ENCODE measurements at regions not wholly inside any gene's neighbourhood (a gene's known extent, or its start where the extent isn't known, plus 50 kb on each side); places are given as distances from the start of the nearest gene placed in this dataset.

GRCh38 chr13:83516781-83517180 is 365.5 kb downstream of the SLITRK1 start:
- Histone ChIP-seq H3K79me2 (ENCODE audit: insufficient read depth, low read length) (no peaks in the 10 kb centered on the region), H3K27ac (ENCODE audit: low read depth in 1 of 2, low read length in 2 of 2) (no peak overlapping the region), H2AFZ (ENCODE audit: insufficient read depth, low read depth, low read length, poor library complexity, severe bottlenecking) (no peak overlapping the region), H3K36me3 (replicated peaks in 1 of 2; ENCODE audit: control insufficient read depth in 1 of 2, insufficient read depth in 2 of 2, low read length in 2 of 2) (no peaks in the 10 kb centered on the region), H3K9ac (ENCODE audit: insufficient read depth, low read length, poor library complexity, severe bottlenecking) (no peak overlapping the region), H3K4me2 (replicated peaks; ENCODE audit: extremely low read depth, low read length, poor library complexity, severe bottlenecking) (no peak overlapping the region), H4K20me1 (ENCODE audit: insufficient read depth, low read length) (no peaks in the 10 kb centered on the region), H3K4me1 (ENCODE audit: control insufficient read depth in 1 of 2, insufficient read depth in 2 of 2, low read length in 2 of 2) (no peaks in the 10 kb centered on the region), H3K27me3 (ENCODE audit: control insufficient read depth in 2 of 2, insufficient read depth in 2 of 2, low read length in 2 of 2) (no peaks in the 10 kb centered on the region), H3K4me3 (replicated peaks in 1 of 3; ENCODE audit: low read depth in 2 of 3, low read length in 3 of 3) (no peak overlapping the region), H3K9me3 (replicated peaks in 1 of 2; ENCODE audit: control insufficient read depth in 1 of 2, insufficient read depth in 1 of 2, low read length in 2 of 2) (peaks cover 0 to 17% of the 10 kb centered on the region in 2 donors)
- Mint-ChIP-seq H3K27me3 (ENCODE audit: low read depth in 3 of 3) (no peaks in the 10 kb centered on the region), H3K4me1 (no peaks in the 10 kb centered on the region), H3K4me3 (no peak overlapping the region), H3K27ac (no peak overlapping the region), H3K9me3 (peaks cover 0 to 8% (median 4%) of the 10 kb centered on the region in 7 donors), H3K36me3 (no peaks in the 10 kb centered on the region)
- DNase-seq = no peak
- TF ChIP-seq, protein P1, sequence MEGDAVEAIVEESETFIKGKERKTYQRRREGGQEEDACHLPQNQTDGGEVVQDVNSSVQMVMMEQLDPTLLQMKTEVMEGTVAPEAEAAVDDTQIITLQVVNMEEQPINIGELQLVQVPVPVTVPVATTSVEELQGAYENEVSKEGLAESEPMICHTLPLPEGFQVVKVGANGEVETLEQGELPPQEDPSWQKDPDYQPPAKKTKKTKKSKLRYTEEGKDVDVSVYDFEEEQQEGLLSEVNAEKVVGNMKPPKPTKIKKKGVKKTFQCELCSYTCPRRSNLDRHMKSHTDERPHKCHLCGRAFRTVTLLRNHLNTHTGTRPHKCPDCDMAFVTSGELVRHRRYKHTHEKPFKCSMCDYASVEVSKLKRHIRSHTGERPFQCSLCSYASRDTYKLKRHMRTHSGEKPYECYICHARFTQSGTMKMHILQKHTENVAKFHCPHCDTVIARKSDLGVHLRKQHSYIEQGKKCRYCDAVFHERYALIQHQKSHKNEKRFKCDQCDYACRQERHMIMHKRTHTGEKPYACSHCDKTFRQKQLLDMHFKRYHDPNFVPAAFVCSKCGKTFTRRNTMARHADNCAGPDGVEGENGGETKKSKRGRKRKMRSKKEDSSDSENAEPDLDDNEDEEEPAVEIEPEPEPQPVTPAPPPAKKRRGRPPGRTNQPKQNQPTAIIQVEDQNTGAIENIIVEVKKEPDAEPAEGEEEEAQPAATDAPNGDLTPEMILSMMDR (IDR thresholded peaks at IDR 0.05) = no peak
- intact Hi-C loops (cut with micrococcal nuclease) = no loop called here
- 93% methylated on average over 21 of the region's 25 CpGs for WGBS (ENCODE audit: insufficient coverage)

DNA sequence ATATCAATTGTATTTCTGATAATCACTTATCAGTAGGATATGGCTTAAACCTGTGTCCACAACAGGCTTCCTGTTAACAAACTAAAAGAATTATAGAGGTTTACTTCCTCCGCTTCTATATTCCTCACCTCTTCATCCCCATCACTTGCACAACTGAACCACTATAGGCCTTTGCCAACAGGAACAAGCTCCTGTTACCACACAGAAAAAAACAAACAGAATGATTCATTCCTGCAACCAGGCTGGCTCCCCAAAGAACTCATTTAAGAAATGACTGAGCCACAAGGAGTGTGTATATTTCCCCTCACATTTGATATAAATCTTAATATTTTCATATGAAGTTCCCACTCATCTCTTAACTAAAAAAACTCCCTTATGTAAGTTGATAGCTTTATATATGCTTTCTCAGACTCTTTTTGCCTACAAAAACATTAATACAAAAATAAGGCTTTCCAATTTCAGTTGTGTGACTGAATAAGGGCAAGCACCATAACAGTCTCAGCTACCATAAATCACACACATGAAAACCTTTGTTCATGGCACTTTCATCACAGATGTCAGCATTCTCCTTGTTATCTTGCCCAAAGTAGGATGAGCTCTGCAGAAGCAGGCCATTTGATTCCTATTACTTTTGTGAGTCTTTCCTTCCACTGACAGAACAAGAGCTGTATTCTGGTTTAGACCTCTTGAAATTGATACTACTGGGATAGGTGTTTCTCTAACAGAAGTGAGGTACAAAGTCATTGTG is 366.8 kb downstream of the SLITRK1 start:
- no peaks in the 10 kb centered on the region for H3K4me1 Mint-ChIP-seq
- 86% methylated on average over 1 of the region's 1 CpG for WGBS (ENCODE audit: insufficient coverage)
- Histone ChIP-seq H3K4me3 (replicated peaks in 1 of 3; ENCODE audit: low read depth in 2 of 3, low read length in 3 of 3) (no peak overlapping the region), H2AFZ (ENCODE audit: insufficient read depth, low read depth, low read length, poor library complexity, severe bottlenecking) (no peak overlapping the region), H3K79me2 (ENCODE audit: insufficient read depth, low read length) (no peaks in the 10 kb centered on the region), H3K9me3 (replicated peaks in 1 of 2; ENCODE audit: control insufficient read depth in 1 of 2, insufficient read depth in 1 of 2, low read length in 2 of 2) (peaks cover 0 to 17% of the 10 kb centered on the region in 2 donors), H3K9ac (ENCODE audit: insufficient read depth, low read length, poor library complexity, severe bottlenecking) (no peak overlapping the region), H3K4me2 (replicated peaks; ENCODE audit: extremely low read depth, low read length, poor library complexity, severe bottlenecking) (no peak overlapping the region), H3K36me3 (replicated peaks in 1 of 2; ENCODE audit: control insufficient read depth in 1 of 2, insufficient read depth in 2 of 2, low read length in 2 of 2) (no peaks in the 10 kb centered on the region), H4K20me1 (ENCODE audit: insufficient read depth, low read length) (no peaks in the 10 kb centered on the region), H3K27ac (ENCODE audit: low read depth in 1 of 2, low read length in 2 of 2) (no peak overlapping the region), H3K4me1 (ENCODE audit: control insufficient read depth in 1 of 2, insufficient read depth in 2 of 2, low read length in 2 of 2) (no peaks in the 10 kb centered on the region), H3K27me3 (ENCODE audit: control insufficient read depth in 2 of 2, insufficient read depth in 2 of 2, low read length in 2 of 2) (no peaks in the 10 kb centered on the region)
- peaks cover 0 to 11% (median 2%) of the 10 kb centered on the region in 7 donors for H3K9me3 Mint-ChIP-seq
- TF ChIP-seq, protein P1 (IDR thresholded peaks at IDR 0.05) = no peak
- intact Hi-C loops (cut with micrococcal nuclease) = no loop called here
- H3K36me3 Mint-ChIP-seq = no peaks in the 10 kb centered on the region
- H3K27me3 Mint-ChIP-seq (ENCODE audit: low read depth in 3 of 3) = no peaks in the 10 kb centered on the region
- H3K4me3 Mint-ChIP-seq = no peak overlapping the region
- DNase-seq = no peak
- H3K27ac Mint-ChIP-seq = no peak overlapping the region

Measured in CD14-positive monocyte (primary cell).